Mesodermal cell (in vitro differentiated cells): ENCODE measurements at regions not wholly inside any gene's neighbourhood (a gene's known extent, or its start where the extent isn't known, plus 50 kb on each side); places are given as distances from the start of the nearest gene placed in this dataset.
A peak's percentile ranks its signal among the peaks of the same experiment; 100 is the strongest.
"Not testable (repeated sequence)": the region's sequence is repeated elsewhere in the genome, so short reads cannot be mapped to it uniquely, and the experiment has no call there.

ENCODE experiments used
- H3K27ac ChIP-seq: 2 replicates; pipeline ENCODE4 v1.7.0; 2013; ENCODE audit warnings: mild to moderate bottlenecking, low read depth, low read length, moderate library complexity; ENCODE audit not compliant: severe bottlenecking
- H3K36me3 ChIP-seq: 2 replicates; pipeline ENCODE4 v1.7.1; 2013; ENCODE audit warnings: mild to moderate bottlenecking, low read length, moderate library complexity; ENCODE audit not compliant: control insufficient read depth, insufficient read depth
- H3K4me1 ChIP-seq: one replicate; pipeline ENCODE4 v1.7.1; 2013; ENCODE audit warnings: mild to moderate bottlenecking, low read length; ENCODE audit not compliant: insufficient read depth, control insufficient read depth, poor library complexity, severe bottlenecking
- H3K4me3 ChIP-seq: 2 replicates; pipeline ENCODE4 v1.7.0; 2013; ENCODE audit warnings: low read length, control low read depth, mild to moderate bottlenecking; ENCODE audit not compliant: insufficient read depth, poor library complexity, severe bottlenecking; ENCODE audit errors: extremely low read depth
- H3K9me3 ChIP-seq: 2 replicates; pipeline ENCODE4 v1.7.1; 2013; ENCODE audit warnings: mild to moderate bottlenecking, low read length, moderate library complexity; ENCODE audit not compliant: control insufficient read depth
- WGBS, 2 experiments: methylation state at CpG; one replicate each; pipeline ENCODE4 v1.1.5; 2013; ENCODE audit warnings: missing lambda C conversion rate in 2 of 2; ENCODE audit not compliant: insufficient coverage in 2 of 2; 5-methylcytosine and 5-hydroxymethylcytosine counted together

DNA sequence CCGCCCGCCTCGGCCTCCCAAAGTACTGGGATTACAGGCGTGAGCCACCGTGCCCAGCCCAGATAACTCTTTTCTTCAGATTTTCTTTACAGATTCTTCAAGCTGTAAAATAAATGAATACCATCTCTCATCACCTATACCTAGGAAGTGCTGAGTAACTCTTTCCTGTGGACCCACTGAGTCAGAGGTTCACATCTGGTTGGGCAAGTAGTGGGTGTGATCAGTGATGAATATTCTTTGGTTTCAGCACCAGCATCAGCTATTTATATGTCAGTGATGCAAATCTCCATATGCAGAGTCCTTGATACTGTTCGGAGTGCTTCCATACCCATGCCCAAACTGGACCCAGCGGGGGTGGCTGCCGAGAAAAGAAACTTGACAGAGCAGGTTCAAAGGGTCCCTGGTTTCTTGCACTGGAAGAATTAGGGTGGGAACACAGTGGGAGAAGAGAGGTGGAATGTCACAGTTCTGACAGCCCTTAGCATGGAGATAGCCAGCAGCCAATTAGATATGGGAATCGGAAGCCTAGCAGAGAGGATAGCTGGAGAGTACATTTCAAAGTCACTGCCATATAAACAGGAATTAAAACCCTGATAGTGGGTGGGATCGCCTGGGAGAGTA, 64.9 kb upstream of the DDR1 start:
- Histone ChIP-seq H3K4me3 (no peak overlapping the region), H3K4me1 (peaks cover 32% of the 10 kb centered on the region), H3K9me3 (no peaks in the 10 kb centered on the region), H3K36me3 (no peaks in the 10 kb centered on the region), H3K27ac (no peak overlapping the region)
- 90 to 98% methylated on average over 10 of the region's 10 CpGs for whole genome bisulfite sequencing, 2 experiments

DNA sequence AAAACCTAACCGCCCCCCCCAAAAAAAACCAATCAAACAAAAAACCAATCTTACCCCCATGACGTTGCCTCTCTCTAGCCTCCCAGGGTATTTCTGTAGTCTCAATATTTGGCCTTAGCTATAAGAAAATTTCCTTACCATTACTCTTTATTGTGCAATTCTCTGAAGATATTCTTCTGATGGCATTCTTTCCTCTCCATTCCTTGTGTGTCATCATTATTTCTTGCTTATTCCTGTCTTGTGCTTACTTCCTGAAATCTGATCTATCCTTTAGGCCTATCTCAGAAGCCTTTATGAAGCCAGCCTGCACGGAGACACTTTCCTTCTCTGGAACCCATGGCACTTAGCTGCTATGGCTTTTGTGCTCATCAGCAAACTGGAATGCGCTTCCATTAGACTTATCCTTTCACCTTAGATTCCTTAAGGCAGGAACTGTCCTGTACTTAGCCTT, 65.9 kb upstream of the DDR1 start:
- Histone ChIP-seq H3K27ac (no peak overlapping the region), H3K4me3 (no peak overlapping the region), H3K9me3 (no peaks in the 10 kb centered on the region), H3K36me3 (no peaks in the 10 kb centered on the region), H3K4me1 (peaks cover 41% of the 10 kb centered on the region)
- 73 to 89% methylated on average over 1 to 3 of the region's 4 CpGs for WGBS, 2 experiments

GRCh38 chr6:30816791-30817739, 67.3 kb upstream of the DDR1 start:
- Histone ChIP-seq H3K36me3 (no peaks in the 10 kb centered on the region), H3K4me1 (peaks cover 41% of the 10 kb centered on the region), H3K9me3 (no peaks in the 10 kb centered on the region), H3K4me3 (no peak overlapping the region), H3K27ac (no peak overlapping the region)
- WGBS, 2 experiments = 84 to 86% methylated on average over 3 to 7 of the region's 9 CpGs

DNA sequence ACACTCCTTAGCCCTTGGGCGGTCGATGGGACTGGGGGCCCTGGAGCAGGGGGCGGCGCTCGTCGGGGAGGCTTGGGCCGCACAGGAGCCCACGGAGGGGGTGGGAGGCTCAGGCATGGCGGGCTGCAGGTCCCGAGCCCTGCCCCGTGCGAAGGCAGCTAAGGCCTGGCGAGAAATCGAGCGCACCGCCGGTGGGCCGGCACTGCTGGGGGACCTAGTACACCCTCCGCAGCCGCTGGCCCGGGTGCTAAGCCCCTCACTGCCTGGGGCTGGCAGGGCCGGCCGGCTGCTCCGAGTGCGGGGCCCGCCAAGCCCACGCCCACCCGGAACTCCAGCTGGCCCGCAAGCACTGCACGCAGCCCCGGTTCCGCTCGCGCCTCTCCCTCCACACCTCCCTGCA, 68.0 kb upstream of the DDR1 start:
- H3K4me3 ChIP-seq, H3K27ac ChIP-seq, H3K9me3 ChIP-seq, H3K36me3 ChIP-seq: not testable (repeated sequence)
- 98% methylated on average over 11 of the region's 34 CpGs; no CpG with 5 or more reads in 1 of the 2 experiments for WGBS, 2 experiments
- H3K4me1 ChIP-seq = peaks cover 35% of the 10 kb centered on the region

DNA sequence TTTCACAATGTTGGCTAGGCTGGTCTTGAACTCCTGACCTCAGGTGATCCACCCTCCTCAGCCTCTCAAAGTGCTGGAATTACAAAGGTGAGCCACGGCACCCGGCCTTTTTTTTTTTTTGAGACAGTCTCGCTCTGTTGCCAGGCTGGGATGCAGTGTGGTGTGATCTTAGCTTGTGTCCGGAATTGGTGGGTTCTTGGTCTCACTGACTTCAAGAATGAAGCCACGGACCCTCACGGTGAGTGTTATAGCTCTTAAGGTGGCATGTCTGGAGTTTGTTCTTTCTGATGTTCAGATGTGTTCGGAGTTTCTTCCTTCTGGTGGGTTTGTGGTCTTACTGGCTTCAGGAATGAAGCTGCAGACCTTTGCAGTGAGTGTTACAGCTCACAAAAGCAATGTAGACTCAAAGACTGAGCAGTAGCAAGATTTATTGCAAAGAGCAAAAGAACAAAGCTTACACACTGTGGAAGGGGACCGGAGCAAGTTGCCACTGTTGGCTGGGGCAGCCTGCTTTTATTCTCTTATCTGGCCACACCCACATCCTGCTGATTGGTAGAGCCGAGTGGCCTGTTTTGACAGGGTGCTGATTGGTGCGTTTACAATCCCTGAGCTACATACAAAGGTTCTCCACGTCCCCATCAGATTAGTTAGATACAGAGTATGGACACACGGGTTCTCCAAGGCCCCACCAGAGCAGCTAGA, 69.1 kb upstream of the DDR1 start:
- H3K4me3 ChIP-seq = not testable (repeated sequence)

GRCh38 chr6:30814146-30815040, 69.9 kb upstream of the DDR1 start:
- WGBS, 2 experiments = 88 to 89% methylated on average over 4 to 7 of the region's 11 CpGs
- no peaks in the 10 kb centered on the region for H3K9me3 ChIP-seq
- H3K4me3 ChIP-seq = no peak overlapping the region
- H3K36me3 ChIP-seq = no peaks in the 10 kb centered on the region
- peaks cover 29% of the 10 kb centered on the region for H3K4me1 ChIP-seq
- H3K27ac ChIP-seq = peak overlapping the region; percentile 78

More for the DNA sequence above, 69.1 kb upstream of the DDR1 start:
- not testable (repeated sequence) for H3K9me3 ChIP-seq, H3K36me3 ChIP-seq, H3K27ac ChIP-seq
- peaks cover 37% of the 10 kb centered on the region for H3K4me1 ChIP-seq
- 78 to 100% methylated on average over 2 to 5 of the region's 12 CpGs for WGBS, 2 experiments

GRCh38 chr6:30813631-30814145, 69.3 kb upstream of the IER3 start:
- WGBS, 2 experiments = 66 to 80% methylated on average over 7 of the region's 9 CpGs
- no peaks in the 10 kb centered on the region for H3K36me3 ChIP-seq
- H3K9me3 ChIP-seq = no peaks in the 10 kb centered on the region
- peaks cover 27% of the 10 kb centered on the region for H3K4me1 ChIP-seq
- peak overlapping the region; percentile 29 for H3K27ac ChIP-seq
- H3K4me3 ChIP-seq = no peak overlapping the region

DNA sequence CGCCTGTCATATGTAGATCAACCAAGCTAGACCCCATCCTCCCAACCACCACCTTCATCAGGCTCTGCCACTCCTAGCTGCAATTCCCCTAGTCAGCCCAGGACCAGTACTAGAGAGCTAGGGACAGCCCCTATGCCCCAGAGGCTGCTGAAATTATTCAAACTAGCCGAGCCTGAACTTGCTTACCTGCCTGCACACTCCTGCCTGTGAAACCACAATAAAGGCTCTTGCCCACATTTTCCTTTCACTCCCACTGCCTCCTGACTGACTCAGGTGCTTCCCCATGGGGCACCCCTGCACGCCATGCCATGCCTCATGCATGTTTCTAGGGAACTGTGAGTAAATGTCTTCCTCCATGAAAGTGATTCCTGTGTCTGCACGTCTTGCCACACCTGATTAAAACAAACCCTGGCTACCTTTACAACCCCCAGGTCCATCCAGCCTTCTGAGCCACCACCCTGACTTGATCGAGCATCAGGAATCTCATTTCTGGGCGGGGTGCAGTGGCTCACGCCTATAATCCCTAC, 66.5 kb upstream of the IER3 start:
- WGBS, 2 experiments = 83 to 84% methylated on average over 6 to 7 of the region's 7 CpGs
- no peak overlapping the region for H3K27ac ChIP-seq
- no peaks in the 10 kb centered on the region for H3K9me3 ChIP-seq

GRCh38 chr6:30807566-30807965, 63.2 kb upstream of the IER3 start:
- not testable (repeated sequence) for H3K4me3 ChIP-seq, H3K4me1 ChIP-seq, H3K36me3 ChIP-seq, H3K9me3 ChIP-seq, H3K27ac ChIP-seq
- 95 to 100% methylated on average over 10 to 12 of the region's 26 CpGs for WGBS, 2 experiments

More for the DNA sequence above, 66.5 kb upstream of the IER3 start:
- Histone ChIP-seq H3K4me3 (no peak overlapping the region), H3K36me3 (no peaks in the 10 kb centered on the region), H3K4me1 (peaks cover 27% of the 10 kb centered on the region)
